ENCODE measurements at regions not wholly inside any gene's neighbourhood (a gene's known extent, or its start where the extent isn't known, plus 50 kb on each side); places are given as distances from the start of the nearest gene placed in this dataset.

DNA sequence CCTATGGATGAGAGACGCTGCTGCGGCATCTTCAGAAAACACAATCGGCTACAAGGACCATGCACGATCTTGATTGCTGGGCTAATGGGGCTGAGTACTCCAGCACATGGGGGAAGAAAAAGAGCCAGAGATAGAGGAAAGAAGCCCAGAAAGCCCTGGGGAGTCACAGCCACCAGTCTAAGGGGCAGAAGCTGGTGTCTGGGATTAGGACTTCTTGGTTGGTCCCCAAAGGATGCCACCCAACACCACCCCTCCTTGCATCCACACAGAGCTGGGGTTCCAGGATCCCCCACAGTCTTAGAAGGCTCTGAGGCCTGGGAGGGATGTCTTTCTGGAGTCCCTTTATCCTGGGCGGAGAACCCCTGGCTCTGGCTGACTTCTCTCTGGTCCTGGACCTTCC lies 98.4 kb upstream of the TARDBP start:
- TF ChIP-seq HOXB5 (CRISPR knock-in tag; IDR thresholded peaks at IDR 0.05) (no peak), NR3C1 (IDR thresholded peaks at IDR 0.05) (no peak), NPAS2 (CRISPR knock-in tag; IDR thresholded peaks at IDR 0.05; ENCODE audit: borderline replicate concordance) (no peak), JUNB (IDR thresholded peaks at IDR 0.05) (no peak), KDM1A (IDR thresholded peaks at IDR 0.05; ENCODE audit: low read depth) (no peak), TP53 (CRISPR knock-in tag; IDR thresholded peaks at IDR 0.05) (no peak), ESRRA (IDR thresholded peaks at IDR 0.05; ENCODE audit: borderline replicate concordance, low read length) (no peak)
- TF ChIP-seq, protein P1, sequence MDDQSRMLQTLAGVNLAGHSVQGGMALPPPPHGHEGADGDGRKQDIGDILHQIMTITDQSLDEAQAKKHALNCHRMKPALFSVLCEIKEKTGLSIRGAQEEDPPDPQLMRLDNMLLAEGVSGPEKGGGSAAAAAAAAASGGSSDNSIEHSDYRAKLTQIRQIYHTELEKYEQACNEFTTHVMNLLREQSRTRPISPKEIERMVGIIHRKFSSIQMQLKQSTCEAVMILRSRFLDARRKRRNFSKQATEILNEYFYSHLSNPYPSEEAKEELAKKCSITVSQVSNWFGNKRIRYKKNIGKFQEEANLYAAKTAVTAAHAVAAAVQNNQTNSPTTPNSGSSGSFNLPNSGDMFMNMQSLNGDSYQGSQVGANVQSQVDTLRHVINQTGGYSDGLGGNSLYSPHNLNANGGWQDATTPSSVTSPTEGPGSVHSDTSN (IDR thresholded peaks at IDR 0.05): no peak
- TF ChIP-seq, protein P2, sequence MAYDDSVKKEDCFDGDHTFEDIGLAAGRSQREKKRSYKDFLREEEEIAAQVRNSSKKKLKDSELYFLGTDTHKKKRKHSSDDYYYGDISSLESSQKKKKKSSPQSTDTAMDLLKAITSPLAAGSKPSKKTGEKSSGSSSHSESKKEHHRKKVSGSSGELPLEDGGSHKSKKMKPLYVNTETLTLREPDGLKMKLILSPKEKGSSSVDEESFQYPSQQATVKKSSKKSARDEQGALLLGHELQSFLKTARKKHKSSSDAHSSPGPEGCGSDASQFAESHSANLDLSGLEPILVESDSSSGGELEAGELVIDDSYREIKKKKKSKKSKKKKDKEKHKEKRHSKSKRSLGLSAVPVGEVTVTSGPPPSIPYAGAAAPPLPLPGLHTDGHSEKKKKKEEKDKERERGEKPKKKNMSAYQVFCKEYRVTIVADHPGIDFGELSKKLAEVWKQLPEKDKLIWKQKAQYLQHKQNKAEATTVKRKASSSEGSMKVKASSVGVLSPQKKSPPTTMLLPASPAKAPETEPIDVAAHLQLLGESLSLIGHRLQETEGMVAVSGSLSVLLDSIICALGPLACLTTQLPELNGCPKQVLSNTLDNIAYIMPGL (CRISPR knock-in tag; IDR thresholded peaks at IDR 0.05; ENCODE audit: borderline replicate concordance): no peak
- TF ChIP-seq, protein P3, sequence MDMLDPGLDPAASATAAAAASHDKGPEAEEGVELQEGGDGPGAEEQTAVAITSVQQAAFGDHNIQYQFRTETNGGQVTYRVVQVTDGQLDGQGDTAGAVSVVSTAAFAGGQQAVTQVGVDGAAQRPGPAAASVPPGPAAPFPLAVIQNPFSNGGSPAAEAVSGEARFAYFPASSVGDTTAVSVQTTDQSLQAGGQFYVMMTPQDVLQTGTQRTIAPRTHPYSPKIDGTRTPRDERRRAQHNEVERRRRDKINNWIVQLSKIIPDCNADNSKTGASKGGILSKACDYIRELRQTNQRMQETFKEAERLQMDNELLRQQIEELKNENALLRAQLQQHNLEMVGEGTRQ (IDR thresholded peaks at IDR 0.05): no peak
- Histone ChIP-seq H3K4me3 (no peak overlapping the region), H3K27ac (no peak overlapping the region), H3K4me1 (no peaks in the 10 kb centered on the region), H3K9me3 (no peaks in the 10 kb centered on the region), H3K4me2 (no peak overlapping the region)
- WGBS (ENCODE audit: missing lambda C conversion rate): 87% methylated on average over 5 of the region's 5 CpGs
- ATAC-seq: no peak
- POLR2A ChIA-PET: no interaction called here
- no peak for DNase-seq (ENCODE audit: low read depth in 1 of 2, low spot score in 1 of 2)
- CTCF ChIA-PET: no interaction called here
- FAIRE-seq: no peak

DNA sequence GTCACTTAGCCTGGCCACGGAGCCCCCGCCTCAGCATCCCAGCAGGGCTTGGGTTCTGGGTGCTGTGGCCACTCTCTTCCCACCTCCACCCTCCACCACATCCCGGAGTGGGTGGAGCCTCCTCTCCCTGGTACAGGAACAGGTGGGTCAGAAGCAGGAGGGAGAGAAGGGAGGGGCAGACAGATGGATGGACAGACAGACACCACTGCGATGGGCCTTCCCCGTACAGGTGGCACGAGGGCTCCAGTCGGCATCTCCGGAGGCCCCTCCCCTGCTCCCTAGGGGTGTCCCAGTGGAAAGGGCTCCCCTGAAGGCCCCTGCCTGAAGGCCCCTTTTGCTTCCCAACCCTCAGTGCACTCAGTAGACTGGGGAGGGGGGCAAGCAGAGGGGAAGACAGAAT lies 96.9 kb upstream of the TARDBP start:
- CTCF ChIA-PET: no interaction called here

More for the DNA sequence above, 96.9 kb upstream of the TARDBP start:
- 20% methylated on average over 1 of the region's 8 CpGs for WGBS (ENCODE audit: missing lambda C conversion rate)
- ATAC-seq: no peak
- FAIRE-seq: no peak
- no peak overlapping the region for H3K27ac ChIP-seq
- DNase-seq (ENCODE audit: low read depth in 1 of 2, low spot score in 1 of 2): no peak
- H3K9me3 ChIP-seq: no peaks in the 10 kb centered on the region
- H3K4me3 ChIP-seq: no peak overlapping the region
- TF ChIP-seq, protein P4, sequence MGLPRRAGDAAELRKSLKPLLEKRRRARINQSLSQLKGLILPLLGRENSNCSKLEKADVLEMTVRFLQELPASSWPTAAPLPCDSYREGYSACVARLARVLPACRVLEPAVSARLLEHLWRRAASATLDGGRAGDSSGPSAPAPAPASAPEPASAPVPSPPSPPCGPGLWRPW (IDR thresholded peaks at IDR 0.05): no peak
- TF ChIP-seq, protein P3 (IDR thresholded peaks at IDR 0.05): no peak
- TF ChIP-seq, protein P5, sequence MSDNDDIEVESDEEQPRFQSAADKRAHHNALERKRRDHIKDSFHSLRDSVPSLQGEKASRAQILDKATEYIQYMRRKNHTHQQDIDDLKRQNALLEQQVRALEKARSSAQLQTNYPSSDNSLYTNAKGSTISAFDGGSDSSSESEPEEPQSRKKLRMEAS (IDR thresholded peaks at IDR 0.05): no peak
- TF ChIP-seq, protein P6, sequence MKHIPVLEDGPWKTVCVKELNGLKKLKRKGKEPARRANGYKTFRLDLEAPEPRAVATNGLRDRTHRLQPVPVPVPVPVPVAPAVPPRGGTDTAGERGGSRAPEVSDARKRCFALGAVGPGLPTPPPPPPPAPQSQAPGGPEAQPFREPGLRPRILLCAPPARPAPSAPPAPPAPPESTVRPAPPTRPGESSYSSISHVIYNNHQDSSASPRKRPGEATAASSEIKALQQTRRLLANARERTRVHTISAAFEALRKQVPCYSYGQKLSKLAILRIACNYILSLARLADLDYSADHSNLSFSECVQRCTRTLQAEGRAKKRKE (CRISPR knock-in tag; IDR thresholded peaks at IDR 0.05; ENCODE audit: low read depth): no peak
- TF ChIP-seq HEYL (CRISPR knock-in tag; IDR thresholded peaks at IDR 0.05) (no peak), TFCP2L1 (CRISPR knock-in tag; IDR thresholded peaks at IDR 0.05) (no peak), KDM5A (IDR thresholded peaks at IDR 0.05) (no peak), CBX2 (IDR thresholded peaks at IDR 0.05; ENCODE audit: borderline replicate concordance, low read depth) (no peak), CHD2 (IDR thresholded peaks at IDR 0.05; ENCODE audit: low read length, partially characterized antibody) (no peak), NPAS2 (CRISPR knock-in tag; IDR thresholded peaks at IDR 0.05; ENCODE audit: borderline replicate concordance) (no peak), HOXB5 (CRISPR knock-in tag; IDR thresholded peaks at IDR 0.05) (no peak), ZFP36 (IDR thresholded peaks at IDR 0.05; ENCODE audit: borderline replicate concordance, partially characterized antibody) (no peak)
- TF ChIP-seq, protein P2 (CRISPR knock-in tag; IDR thresholded peaks at IDR 0.05; ENCODE audit: borderline replicate concordance): no peak
- POLR2A ChIA-PET: no interaction called here
- H3K4me1 ChIP-seq: no peaks in the 10 kb centered on the region
- H3K4me2 ChIP-seq: no peak overlapping the region
